Gastroesophageal sphincter (tissue), 4 donors: ENCODE measurements at regions not wholly inside any gene's neighbourhood (a gene's known extent, or its start where the extent isn't known, plus 50 kb on each side); places are given as distances from the start of the nearest gene placed in this dataset.

Source experiments
- ATAC-seq: fragments of 150-250 bp; one replicate; pipeline ENCODE4 v1.9.1; 2016; ENCODE audit warnings: mild to moderate bottlenecking, moderate library complexity
- H3K27ac ChIP-seq, 4 donors: fragments of 200-600 bp; sonication (generic) in 3 of 4; 1 replicate in 3 of 4; 2 replicates in 1 of 4; pipeline ENCODE4 v1.5.1; 2016 to 2019
- H3K27me3 ChIP-seq: fragments of 200-600 bp; sonication (generic); one replicate; pipeline ENCODE4 v1.5.1; 2019
- H3K36me3 ChIP-seq, 2 donors: fragments of 200-600 bp; sonication (generic); one replicate each; pipeline ENCODE4 v1.5.1; 2019; ENCODE audit warnings: control low read depth in 1 of 2
- H3K4me1 ChIP-seq, 3 donors: fragments of 200-600 bp; sonication (generic); 1 replicate in 2 of 3; 2 replicates in 1 of 3; pipeline ENCODE4 v1.5.1; 2016 to 2019; ENCODE audit warnings: control low read depth in 2 of 3
- H3K4me3 ChIP-seq, 2 donors: fragments of 200-600 bp; sonication (generic); one replicate each; pipeline ENCODE4 v1.5.1; 2019; ENCODE audit warnings: mild to moderate bottlenecking in 1 of 2, moderate library complexity in 1 of 2
- H3K9me3 ChIP-seq, 3 donors: fragments of 200-600 bp; sonication (generic); one replicate each; pipeline ENCODE4 v1.5.1; 2017 to 2019; ENCODE audit warnings: control low read depth in 2 of 3
- CTCF ChIP-seq, 4 experiments: fragments of 200-600 bp in 2 of 4; fragments of 450-650 bp in 2 of 4; sonication (generic) in 1 of 4; IDR thresholded peaks; one replicate each; pipeline ENCODE4 v1.5.1; 2017 to 2019; ENCODE audit warnings: antibody characterized with exemption in 4 of 4, mild to moderate bottlenecking in 2 of 4, moderate library complexity in 2 of 4
- EP300 ChIP-seq: sonication (generic); formaldehyde crosslinking; IDR thresholded peaks from one replicate; pipeline ENCODE4 v1.6.1; 2017; ENCODE audit warnings: antibody characterized with exemption, mild to moderate bottlenecking
- POLR2A ChIP-seq, 2 donors: fragments of 450-650 bp; IDR thresholded peaks; one replicate each; pipeline ENCODE4 v1.6.1; 2017; ENCODE audit warnings: antibody characterized with exemption in 2 of 2, mild to moderate bottlenecking in 2 of 2, moderate library complexity in 1 of 2
- POLR2AphosphoS5 ChIP-seq: sonication (generic); formaldehyde crosslinking; IDR thresholded peaks from one replicate; pipeline ENCODE4 v1.6.1; 2017; ENCODE audit warnings: antibody characterized with exemption
- WGBS, 2 donors: methylation state at CpG; one replicate each; pipeline ENCODE4 v1.1.5; 2018; ENCODE audit warnings: low coverage in 1 of 2; 5-methylcytosine and 5-hydroxymethylcytosine counted together

- TF ChIP-seq POLR2A (IDR thresholded peaks at IDR 0.05), result no peak
- Histone ChIP-seq H3K4me1 (no peaks in the 10 kb centered on the region), H3K9me3 (no peaks in the 10 kb centered on the region), H3K27me3 (peaks cover 60% of the 10 kb centered on the region), H3K4me3 (no peak overlapping the region), H3K36me3 (no peaks in the 10 kb centered on the region), H3K27ac (no peak overlapping the region)
- ATAC-seq, result no peak
- WGBS, 2 donors, result 100% methylated on average over 1 of the region's 11 CpGs; no CpG with 5 or more reads in 1 of the 2 donors
Observed at GRCh38 chr12:107331912-107332311, 238.6 kb upstream of the CRY1 start.

GRCh38 chr12:107332743-107333142 is 239.4 kb upstream of the CRY1 start:
- H3K4me1 ChIP-seq, result no peaks in the 10 kb centered on the region
- ATAC-seq, result no peak
- WGBS, 2 donors, result 85% methylated on average over 3 of the region's 4 CpGs; no CpG with 5 or more reads in 1 of the 2 donors
- H3K36me3 ChIP-seq, result no peaks in the 10 kb centered on the region
- no peaks in the 10 kb centered on the region for H3K9me3 ChIP-seq
- no peak for TF ChIP-seq POLR2A (IDR thresholded peaks at IDR 0.05)
- TF ChIP-seq CTCF (IDR thresholded peaks at IDR 0.05), result no peak
- TF ChIP-seq POLR2AphosphoS5, result no peak
- H3K4me3 ChIP-seq, result no peak overlapping the region
- no peak overlapping the region for H3K27ac ChIP-seq
- peaks cover 67% of the 10 kb centered on the region for H3K27me3 ChIP-seq

DNA sequence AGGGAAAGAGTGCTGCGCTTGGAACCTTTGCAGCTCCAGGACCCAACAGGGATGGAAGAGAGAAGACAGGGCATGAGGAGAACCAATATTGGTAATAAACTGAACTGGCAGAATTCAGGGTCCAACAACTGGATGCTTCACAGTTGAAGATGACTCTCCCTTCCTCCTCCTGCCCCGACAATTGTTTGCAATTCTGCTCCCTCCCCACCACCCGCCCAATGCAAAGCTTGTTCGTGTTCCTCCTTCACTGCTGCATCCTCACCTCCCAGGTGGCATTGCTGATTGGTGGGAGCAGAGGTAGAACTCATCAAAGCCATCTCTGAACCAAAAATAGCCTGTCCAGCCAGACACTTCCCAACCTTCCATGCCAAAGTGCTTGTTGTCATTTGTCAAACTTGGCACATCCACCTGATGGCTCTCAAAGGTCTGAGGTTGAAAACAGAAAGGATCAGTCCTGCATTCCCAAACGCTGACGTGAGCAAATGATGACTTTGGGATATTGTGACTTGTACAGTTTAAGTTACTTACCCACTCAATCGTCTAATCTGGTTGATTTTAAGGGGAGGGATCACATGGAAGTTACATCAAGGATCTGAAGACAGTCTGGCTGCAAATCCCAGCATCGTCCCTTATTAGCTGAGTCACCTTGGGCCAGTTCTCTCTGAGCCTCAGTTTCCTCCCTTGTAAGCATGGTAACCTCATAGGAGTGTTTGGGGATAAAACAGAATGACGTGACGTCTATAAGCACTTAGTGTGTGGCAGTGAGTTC is 242.6 kb upstream of the CRY1 start:
- H3K4me1 ChIP-seq, result no peaks in the 10 kb centered on the region
- H3K4me3 ChIP-seq, result no peak overlapping the region
- H3K9me3 ChIP-seq, result no peaks in the 10 kb centered on the region
- no peak for TF ChIP-seq POLR2AphosphoS5
- TF ChIP-seq POLR2A (IDR thresholded peaks at IDR 0.05), result no peak
- TF ChIP-seq EP300, result no peak
- no peak for TF ChIP-seq CTCF (IDR thresholded peaks at IDR 0.05)
- WGBS, 2 donors, result 68 to 76% methylated on average over 9 of the region's 10 CpGs
- H3K27me3 ChIP-seq, result peaks cover 57% of the 10 kb centered on the region
- H3K36me3 ChIP-seq, result no peaks in the 10 kb centered on the region
- H3K27ac ChIP-seq, result no peak overlapping the region
- ATAC-seq, result no peak

GRCh38 chr12:107336695-107337094 is 243.3 kb upstream of the CRY1 start:
- 39 to 54% methylated on average over 2 to 4 of the region's 4 CpGs for WGBS, 2 donors
- Histone ChIP-seq H3K4me1 (no peaks in the 10 kb centered on the region), H3K9me3 (no peaks in the 10 kb centered on the region), H3K27ac (no peak overlapping the region), H3K4me3 (no peak overlapping the region), H3K27me3 (peaks cover 57% of the 10 kb centered on the region), H3K36me3 (no peaks in the 10 kb centered on the region)
- no peak for TF ChIP-seq POLR2AphosphoS5
- no peak for TF ChIP-seq EP300
- no peak for TF ChIP-seq CTCF (IDR thresholded peaks at IDR 0.05)
- TF ChIP-seq POLR2A (IDR thresholded peaks at IDR 0.05), result no peak
- ATAC-seq, result no peak

DNA sequence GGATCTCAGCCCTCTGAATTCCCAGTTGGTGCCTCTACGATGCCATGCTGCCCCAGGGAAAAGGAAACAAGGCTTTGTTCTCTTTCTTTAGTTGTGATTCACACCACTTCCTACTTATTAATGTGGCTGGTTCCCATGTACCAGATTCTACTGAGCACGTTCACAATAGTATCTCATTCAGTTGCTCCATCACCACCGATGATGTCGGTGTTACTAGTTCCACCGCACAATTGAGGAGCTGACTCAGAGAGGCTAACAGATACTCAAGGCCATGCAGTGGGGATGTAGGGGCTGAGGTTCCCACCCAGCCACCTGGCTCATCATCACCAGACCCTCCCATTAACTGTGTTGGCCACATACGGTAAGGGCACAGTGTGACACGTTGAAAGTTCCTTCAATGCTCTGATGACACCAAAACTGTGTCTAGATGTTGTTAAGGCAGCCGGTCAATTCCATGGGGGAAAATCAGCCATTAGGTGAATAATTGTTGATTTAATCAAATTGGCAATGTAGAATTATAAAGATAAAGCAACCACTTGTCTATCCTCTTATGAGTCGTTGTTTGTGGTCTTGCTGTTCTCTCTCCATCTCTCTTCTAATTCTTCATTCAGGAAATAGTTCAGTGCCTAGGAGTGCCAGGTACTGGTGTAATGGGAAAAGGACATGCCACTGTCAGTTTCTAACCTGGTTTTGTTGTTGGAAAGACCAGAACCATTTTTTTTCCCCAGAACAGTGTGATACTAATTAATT is 244.2 kb upstream of the CRY1 start:
- H3K36me3 ChIP-seq, result no peaks in the 10 kb centered on the region
- no peak overlapping the region for H3K4me3 ChIP-seq
- H3K27me3 ChIP-seq, result peaks cover 55% of the 10 kb centered on the region
- 77 to 83% methylated on average over 5 to 9 of the region's 9 CpGs for WGBS, 2 donors
- ATAC-seq, result no peak
- no peak for TF ChIP-seq CTCF (IDR thresholded peaks at IDR 0.05)
- no peak for TF ChIP-seq POLR2AphosphoS5
- TF ChIP-seq EP300, result no peak
- TF ChIP-seq POLR2A (IDR thresholded peaks at IDR 0.05), result no peak
- no peaks in the 10 kb centered on the region for H3K9me3 ChIP-seq
- H3K27ac ChIP-seq, result no peak overlapping the region
- no peaks in the 10 kb centered on the region for H3K4me1 ChIP-seq
